Hindlimb muscle (tissue), 1 donor: ENCODE measurements at regions not wholly inside any gene's neighbourhood (a gene's known extent, or its start where the extent isn't known, plus 50 kb on each side); places are given as distances from the start of the nearest gene placed in this dataset.
"Not testable (repeated sequence)": the region's sequence is repeated elsewhere in the genome, so short reads cannot be mapped to it uniquely, and the experiment has no call there.

Experiments used
- DNase-seq: peaks from one replicate; pipeline ENCODE4 v3.0.0-alpha.2; 2013

GRCh38 chr9:90981726-90982125, 180.1 kb downstream of the SYK start:
- DNase-seq = no peak

DNA sequence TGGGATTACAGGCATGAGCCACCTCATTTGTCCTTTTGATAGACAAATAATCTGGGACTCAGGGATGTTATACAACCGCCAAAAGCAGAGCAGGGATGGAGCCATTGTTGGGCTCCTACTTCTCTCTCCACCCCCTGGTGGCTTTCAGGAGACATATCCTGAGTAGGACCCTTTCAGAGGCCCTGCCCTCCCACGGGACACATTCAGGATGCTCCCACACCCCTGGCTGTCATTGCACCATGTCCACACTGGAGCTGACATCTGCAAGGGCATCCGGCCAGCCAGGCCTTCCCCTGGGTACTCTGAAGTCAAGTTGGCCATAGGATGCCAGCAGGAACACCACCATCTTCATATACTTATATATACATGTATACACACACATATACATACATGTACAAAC, 181.8 kb downstream of the SYK start:
- DNase-seq = no peak

DNA sequence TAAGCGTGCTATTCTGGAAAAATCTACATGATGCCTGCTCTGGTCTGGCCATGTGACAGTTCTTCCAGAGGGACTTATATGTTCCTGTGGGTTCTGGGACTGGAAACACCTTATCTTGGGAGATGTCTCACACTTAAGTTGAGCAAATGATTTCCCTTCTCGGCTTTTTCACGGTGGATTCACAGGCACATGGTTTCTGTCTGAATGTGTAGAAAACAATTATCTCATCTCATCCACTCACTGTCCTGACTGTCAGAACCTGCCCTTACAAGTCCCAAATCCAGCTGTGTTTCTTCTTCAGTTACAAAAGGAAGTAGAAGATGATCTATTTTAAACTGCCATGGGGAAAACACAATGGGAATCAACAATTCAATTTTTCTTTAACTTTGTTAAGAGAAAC, 184.0 kb downstream of the SYK start:
- no peak for DNase-seq

GRCh38 chr9:90986161-90986560, 184.5 kb downstream of the SYK start:
- DNase-seq = no peak

GRCh38 chr9:90987566-90987965, 185.9 kb downstream of the SYK start:
- DNase-seq = no peak

GRCh38 chr9:90988318-90988717, 186.7 kb downstream of the SYK start:
- DNase-seq = no peak

DNA sequence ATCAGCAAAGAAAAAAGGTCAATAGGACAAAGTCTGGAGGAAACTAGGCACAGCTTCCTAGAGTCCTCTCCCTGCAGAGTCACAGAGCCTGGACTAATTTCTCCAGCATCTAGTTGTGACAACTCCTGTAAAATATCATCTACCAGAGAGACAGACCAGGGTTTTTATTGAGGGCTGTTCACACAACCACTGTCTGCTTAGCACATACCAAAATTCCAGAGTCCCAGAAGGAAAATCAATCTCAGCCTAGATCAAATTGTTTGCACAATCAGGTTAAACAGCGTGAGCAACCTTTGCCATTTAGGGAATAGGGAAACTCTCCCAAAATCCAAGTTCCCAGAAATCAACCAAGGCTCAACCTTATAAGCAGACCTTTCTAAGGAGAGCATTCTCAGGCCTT, 190.3 kb downstream of the SYK start:
- DNase-seq = no peak

- no peak for DNase-seq
Observed at GRCh38 chr9:90995516-90995915, 193.9 kb downstream of the SYK start.

- no peak for DNase-seq
Observed at GRCh38 chr9:90996154-90997065, 194.8 kb downstream of the SYK start.

GRCh38 chr9:90998573-90998972, 197.0 kb downstream of the SYK start:
- DNase-seq = no peak

DNA sequence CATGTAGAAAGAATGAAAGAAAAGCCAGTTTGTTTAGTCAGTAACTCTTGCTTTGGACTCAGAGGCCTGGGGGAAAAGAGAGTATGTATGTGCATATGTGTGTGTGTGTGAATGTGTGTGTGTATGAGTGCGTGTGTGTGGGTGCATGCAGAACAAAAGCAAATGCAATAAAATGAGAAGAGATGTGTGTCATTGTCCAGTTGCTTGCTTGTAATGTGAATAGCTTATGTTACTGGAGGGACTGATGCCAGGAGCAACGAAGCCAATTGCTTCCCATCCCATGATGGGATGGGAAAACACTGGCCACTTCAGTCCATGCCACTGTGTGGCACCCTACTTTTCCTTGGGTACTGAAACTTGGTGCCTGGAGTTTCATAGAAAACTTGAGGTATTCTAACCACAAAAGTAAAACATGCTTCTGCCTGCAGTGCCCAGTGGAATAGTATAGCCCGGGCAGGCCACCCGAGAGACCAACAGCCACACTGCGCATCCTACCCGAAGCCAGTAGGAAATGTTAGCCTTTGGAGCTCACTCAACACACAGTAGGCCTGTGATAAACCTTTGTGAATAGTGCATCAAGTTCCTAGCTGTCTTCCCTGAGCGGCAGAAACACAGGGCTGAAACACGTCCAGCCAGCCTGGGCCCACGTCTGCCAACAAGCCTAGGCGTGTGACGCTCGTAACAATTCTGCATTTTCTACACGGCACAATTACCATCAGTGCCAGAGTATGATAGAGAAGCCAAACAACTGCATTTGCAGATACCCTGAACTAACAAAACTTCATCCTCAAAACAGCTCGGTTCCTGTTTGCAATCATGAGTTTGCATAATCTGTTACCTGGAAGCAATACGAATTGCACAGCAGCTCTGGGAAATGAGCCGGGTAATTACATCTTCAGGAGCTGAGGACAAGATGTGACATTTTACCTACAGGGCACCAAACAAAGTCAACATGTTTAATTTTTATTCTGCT, 198.1 kb downstream of the SYK start:
- DNase-seq = no peak

GRCh38 chr9:91001146-91001611, 199.6 kb downstream of the SYK start:
- no peak for DNase-seq

DNA sequence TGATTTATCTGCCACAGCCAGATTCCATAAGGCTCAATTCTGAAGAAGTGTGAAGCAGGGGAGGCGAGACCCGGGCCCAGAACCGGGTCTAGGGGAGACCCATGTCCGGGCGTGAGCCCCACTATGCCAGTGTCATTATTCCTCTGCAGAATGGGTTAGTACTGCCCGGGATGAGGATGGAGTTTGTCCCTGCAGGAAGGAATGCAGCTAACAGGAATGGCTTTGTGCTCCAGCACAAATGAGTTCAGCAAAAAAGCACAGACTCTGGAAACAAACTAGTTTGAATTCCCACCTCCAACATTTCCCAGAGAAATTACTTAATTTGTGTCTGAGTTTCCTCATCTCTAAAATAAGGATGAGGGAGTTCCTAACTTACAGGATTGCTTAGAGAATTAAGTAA, 202.9 kb downstream of the SYK start:
- DNase-seq = no peak

GRCh38 chr9:91004992-91005391, 203.4 kb downstream of the SYK start:
- DNase-seq = no peak

GRCh38 chr9:91006046-91006445, 204.4 kb downstream of the SYK start:
- DNase-seq = no peak

DNA sequence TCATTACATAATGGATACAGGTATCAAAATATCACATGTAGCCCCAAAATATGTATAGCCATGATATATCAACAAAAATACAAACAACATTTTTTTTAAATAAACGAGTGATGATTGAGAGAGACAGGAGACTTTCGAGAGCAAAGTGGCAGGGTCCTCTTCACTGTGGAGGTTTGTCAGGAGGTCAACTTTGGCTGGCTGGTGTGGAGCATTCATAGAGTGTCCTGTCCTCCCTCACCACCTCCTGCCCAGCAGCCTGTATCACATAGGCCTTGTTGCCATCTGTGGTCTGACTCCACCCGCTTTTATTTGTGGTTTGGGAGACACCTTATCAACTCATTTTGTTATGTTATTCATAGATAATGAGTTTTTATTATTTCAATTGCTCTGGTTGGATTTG, 206.9 kb downstream of the SYK start:
- no peak for DNase-seq

- no peak for DNase-seq
Observed at GRCh38 chr9:91011891-91012290, 210.3 kb downstream of the SYK start.

DNA sequence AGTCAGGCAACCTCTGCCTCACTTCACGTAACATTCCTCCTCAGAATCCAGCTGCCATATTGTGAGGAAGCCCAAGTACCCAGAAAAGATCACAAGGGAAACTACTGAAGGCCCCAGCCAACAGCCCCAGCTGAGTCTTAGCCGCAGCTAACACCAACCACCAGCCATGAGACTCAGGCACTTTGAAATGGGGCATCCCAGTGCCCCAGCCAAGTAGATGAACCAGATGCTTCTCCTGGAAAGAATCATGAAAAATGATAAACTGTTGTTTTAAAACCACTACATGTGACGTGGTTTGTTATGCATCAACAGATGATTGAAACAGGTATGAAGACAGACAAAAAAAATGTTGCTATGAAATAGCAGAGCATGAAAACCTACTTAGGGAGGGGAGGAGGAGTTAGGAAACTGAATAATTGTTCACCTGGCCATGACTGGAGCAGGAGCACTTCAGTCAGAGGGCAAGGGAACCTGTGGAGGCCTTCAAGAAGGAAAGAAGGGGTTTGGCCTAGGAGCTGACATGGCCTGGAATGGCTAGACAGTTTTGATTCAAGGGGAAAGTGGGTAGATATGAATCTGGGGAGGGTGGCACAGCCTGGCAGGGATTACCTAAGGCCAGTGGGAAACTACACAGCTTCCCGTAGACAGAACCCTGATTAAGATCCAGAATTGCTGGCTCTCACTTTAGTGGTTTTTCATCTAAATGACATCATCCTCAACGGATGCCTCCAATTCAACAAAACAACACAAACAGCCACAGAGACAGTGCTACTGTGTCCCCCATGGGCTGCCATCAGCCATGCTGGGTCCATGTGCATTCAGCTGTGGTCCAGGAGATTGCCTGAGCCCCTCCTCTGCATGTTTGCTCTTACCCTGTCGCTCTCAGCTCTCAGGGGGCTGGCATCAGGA, 211.6 kb downstream of the SYK start:
- DNase-seq = no peak

DNA sequence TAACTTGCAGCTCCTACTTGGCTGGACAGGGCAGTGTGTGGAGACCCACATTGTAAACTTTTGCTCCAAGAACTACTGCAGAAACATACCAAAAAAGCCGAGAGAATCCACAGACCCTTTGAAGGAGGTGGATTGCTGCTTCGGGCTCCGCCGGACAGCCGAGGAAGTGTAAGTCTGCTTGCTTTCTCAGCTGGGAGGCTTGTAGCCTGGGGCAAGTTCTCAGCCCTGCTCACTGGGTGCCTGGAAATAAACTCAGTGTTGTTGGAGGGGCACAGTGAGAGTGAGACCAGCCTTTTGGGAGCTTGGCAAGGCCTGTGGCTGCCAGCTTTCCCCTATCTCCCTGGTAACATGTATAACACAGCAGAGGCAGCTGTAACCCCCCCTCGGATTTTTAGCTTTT, 215.6 kb downstream of the SYK start:
- DNase-seq = no peak

DNA sequence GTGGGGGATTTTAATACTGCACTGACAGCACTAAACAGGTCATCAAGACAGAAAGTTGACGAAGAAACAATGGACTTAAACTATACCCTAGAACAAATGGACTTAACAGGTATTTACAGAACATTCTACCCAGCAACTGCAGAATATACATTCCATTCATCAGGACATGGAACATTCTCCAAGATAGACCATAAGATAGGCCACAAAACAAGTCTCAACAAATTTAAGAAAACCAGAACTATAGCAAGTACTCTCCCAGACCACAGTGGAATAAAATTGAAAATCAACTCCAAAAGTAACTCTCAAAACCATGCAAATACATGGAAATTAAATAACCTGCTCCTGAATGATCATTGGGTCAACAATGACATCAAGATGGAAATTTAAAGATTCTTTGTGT, 218.3 kb downstream of the SYK start:
- not testable (repeated sequence) for DNase-seq

DNA sequence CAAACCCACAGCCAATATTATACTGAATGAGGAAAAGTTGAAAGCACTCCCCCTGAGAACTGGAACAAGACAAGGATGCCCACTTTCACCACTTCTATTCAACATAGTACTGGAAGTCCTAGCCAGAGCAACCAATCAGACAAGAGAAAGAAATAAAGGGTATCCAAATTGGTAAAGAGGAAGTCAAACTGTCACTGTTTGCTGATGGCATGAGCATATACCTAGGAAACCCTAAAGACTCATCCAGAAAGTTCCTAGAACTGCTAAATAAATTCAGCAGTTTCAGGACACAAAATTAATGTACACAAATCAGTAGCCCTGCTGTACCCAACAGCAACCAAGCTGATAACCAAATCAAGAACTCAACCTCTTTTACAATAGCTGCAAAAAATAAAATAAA, 220.0 kb downstream of the SYK start:
- DNase-seq = not testable (repeated sequence)

DNA sequence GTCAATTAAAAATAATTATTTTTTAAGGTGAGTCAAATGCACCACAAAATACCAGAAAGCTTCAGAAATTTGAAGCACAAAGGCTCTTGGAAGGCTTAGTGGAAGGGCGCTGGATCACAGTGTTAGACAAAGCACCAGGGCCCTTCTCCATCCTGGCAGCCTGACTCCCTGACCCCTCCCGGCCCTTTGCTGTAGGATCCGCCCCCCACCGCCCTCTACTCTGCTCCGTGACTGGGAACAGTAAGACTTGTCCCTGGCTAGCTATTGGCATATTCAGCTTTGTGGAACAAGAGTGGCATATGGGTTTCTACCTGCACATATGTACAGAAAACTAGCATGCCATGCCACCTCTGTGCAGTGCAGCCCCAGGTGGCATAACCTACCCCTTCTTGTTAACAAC, 222.1 kb downstream of the SYK start:
- no peak for DNase-seq
